ENCODE measurements at regions not wholly inside any gene's neighbourhood (a gene's known extent, or its start where the extent isn't known, plus 50 kb on each side); places are given as distances from the start of the nearest gene placed in this dataset.
"Not testable (repeated sequence)": the region's sequence is repeated elsewhere in the genome, so short reads cannot be mapped to it uniquely, and the experiment has no call there.

- DNase-seq (ENCODE audit: low spot score in 2 of 2): no peak
- TF ChIP-seq POLR2AphosphoS5 (IDR thresholded peaks at IDR 0.05): no peak
- TF ChIP-seq EP300 (IDR thresholded peaks at IDR 0.05): no peak
- TF ChIP-seq POLR2A (IDR thresholded peaks at IDR 0.05): no peak
- TF ChIP-seq CTCF (IDR thresholded peaks at IDR 0.05): no peak
- 88% methylated on average over 4 of the region's 4 CpGs for WGBS
Measured at GRCh38 chr7:115613836-115614235, 416.7 kb downstream of the TFEC start.

GRCh38 chr7:115603416-115603815 is 427.1 kb downstream of the TFEC start:
- no peak for TF ChIP-seq POLR2A (IDR thresholded peaks at IDR 0.05)
- no peak for TF ChIP-seq EP300 (IDR thresholded peaks at IDR 0.05)
- TF ChIP-seq CTCF (IDR thresholded peaks at IDR 0.05): no peak
- TF ChIP-seq POLR2AphosphoS5 (IDR thresholded peaks at IDR 0.05): no peak
- Histone ChIP-seq H3K4me1 (no peaks in the 10 kb centered on the region), H3K9me3 (no peaks in the 10 kb centered on the region), H3K4me3 (no peak overlapping the region), H3K27ac (no peak overlapping the region), H3K36me3 (no peaks in the 10 kb centered on the region), H3K27me3 (no peaks in the 10 kb centered on the region)
- DNase-seq (ENCODE audit: low spot score in 2 of 2): no peak
- 92% methylated on average over 8 of the region's 8 CpGs for WGBS

More at GRCh38 chr7:115613836-115614235, 416.7 kb downstream of the TFEC start:
- H3K27ac ChIP-seq: no peak overlapping the region
- H3K27me3 ChIP-seq: no peaks in the 10 kb centered on the region
- no peaks in the 10 kb centered on the region for H3K9me3 ChIP-seq
- no peak overlapping the region for H3K4me3 ChIP-seq
- no peaks in the 10 kb centered on the region for H3K4me1 ChIP-seq
- H3K36me3 ChIP-seq: no peaks in the 10 kb centered on the region

GRCh38 chr7:115600207-115600606 is 430.4 kb downstream of the TFEC start:
- 90% methylated on average over 1 of the region's 1 CpG for WGBS
- H3K4me1 ChIP-seq: no peaks in the 10 kb centered on the region
- H3K4me3 ChIP-seq: no peak overlapping the region
- no peaks in the 10 kb centered on the region for H3K9me3 ChIP-seq
- TF ChIP-seq POLR2AphosphoS5 (IDR thresholded peaks at IDR 0.05) (no peak), EP300 (IDR thresholded peaks at IDR 0.05) (no peak), CTCF (IDR thresholded peaks at IDR 0.05) (no peak), POLR2A (IDR thresholded peaks at IDR 0.05) (no peak)
- no peak for DNase-seq (ENCODE audit: low spot score in 2 of 2)
- H3K27ac ChIP-seq: no peak overlapping the region
- H3K36me3 ChIP-seq: no peaks in the 10 kb centered on the region
- no peaks in the 10 kb centered on the region for H3K27me3 ChIP-seq

GRCh38 chr7:115599184-115599583 is 431.4 kb downstream of the TFEC start:
- WGBS: 96% methylated on average over 2 of the region's 2 CpGs
- H3K4me3 ChIP-seq; H3K27me3 ChIP-seq; H3K4me1 ChIP-seq; H3K27ac ChIP-seq; DNase-seq (ENCODE audit: low spot score in 2 of 2); H3K9me3 ChIP-seq; H3K36me3 ChIP-seq: not testable (repeated sequence)

- not testable (repeated sequence) for H3K9me3 ChIP-seq; H3K4me1 ChIP-seq; H3K27me3 ChIP-seq; DNase-seq (ENCODE audit: low spot score in 2 of 2); H3K27ac ChIP-seq; H3K36me3 ChIP-seq; H3K4me3 ChIP-seq
- WGBS: 96% methylated on average over 2 of the region's 2 CpGs
Measured at GRCh38 chr7:115597220-115597619, 433.3 kb downstream of the TFEC start.

- Histone ChIP-seq H3K27me3 (no peaks in the 10 kb centered on the region), H3K36me3 (no peaks in the 10 kb centered on the region), H3K4me3 (no peak overlapping the region), H3K27ac (no peak overlapping the region), H3K4me1 (no peaks in the 10 kb centered on the region), H3K9me3 (no peaks in the 10 kb centered on the region)
- 66% methylated on average over 2 of the region's 2 CpGs for WGBS
- TF ChIP-seq CTCF (IDR thresholded peaks at IDR 0.05) (no peak), POLR2AphosphoS5 (IDR thresholded peaks at IDR 0.05) (no peak), EP300 (IDR thresholded peaks at IDR 0.05) (no peak), POLR2A (IDR thresholded peaks at IDR 0.05) (no peak)
- no peak for DNase-seq (ENCODE audit: low spot score in 2 of 2)
Measured at GRCh38 chr7:115593111-115593510, 437.5 kb downstream of the TFEC start.

Measured in suprapubic skin (tissue), 4 donors.